Adrenal gland (tissue), 5 donors: ENCODE measurements at regions not wholly inside any gene's neighbourhood (a gene's known extent, or its start where the extent isn't known, plus 50 kb on each side); places are given as distances from the start of the nearest gene placed in this dataset.

ENCODE experiments used
- POLR2A ChIP-seq, 2 donors: fragments of 450-650 bp; IDR thresholded peaks; one replicate each; pipeline ENCODE4 v1.6.1; 2017; ENCODE audit warnings: antibody characterized with exemption in 2 of 2, mild to moderate bottlenecking in 2 of 2, moderate library complexity in 1 of 2
- TF ChIP-seq, protein P1 (sequence below), 6 experiments: fragments of 450-650 bp in 4 of 6; fragments of 200-600 bp in 2 of 6; sonication (generic) in 1 of 6; IDR thresholded peaks; 1 replicate in 5 of 6; 2 replicates in 1 of 6; pipeline versions ENCODE4 v1.5.1 to v1.8.0; 2016 to 2021; ENCODE audit warnings: antibody characterized with exemption in 6 of 6, mild to moderate bottlenecking in 2 of 6, moderate library complexity in 1 of 6
- donor health status: DM: no; HTN: no; CAD: no.

DNA sequence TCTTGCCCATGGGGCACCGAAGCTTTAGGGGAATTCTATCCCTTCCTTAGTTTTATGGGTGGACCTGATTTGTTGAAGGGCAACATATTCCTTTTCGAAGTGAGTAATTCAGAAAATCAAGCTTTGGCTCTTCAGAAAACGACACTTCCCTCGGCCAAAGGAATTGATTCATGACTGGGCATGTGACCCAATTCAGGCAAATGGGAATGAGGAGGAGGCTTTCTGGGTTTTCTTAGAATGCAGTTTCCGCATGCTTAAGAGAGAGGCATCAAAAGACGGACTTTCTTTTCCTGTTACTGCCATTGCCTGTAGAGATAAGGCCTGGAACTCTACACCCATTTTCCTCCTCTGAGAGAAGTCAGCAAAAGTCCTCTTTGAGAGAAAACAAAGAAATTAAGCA, 179.5 kb downstream of the RFPL4B start:
- TF ChIP-seq, protein P1, sequence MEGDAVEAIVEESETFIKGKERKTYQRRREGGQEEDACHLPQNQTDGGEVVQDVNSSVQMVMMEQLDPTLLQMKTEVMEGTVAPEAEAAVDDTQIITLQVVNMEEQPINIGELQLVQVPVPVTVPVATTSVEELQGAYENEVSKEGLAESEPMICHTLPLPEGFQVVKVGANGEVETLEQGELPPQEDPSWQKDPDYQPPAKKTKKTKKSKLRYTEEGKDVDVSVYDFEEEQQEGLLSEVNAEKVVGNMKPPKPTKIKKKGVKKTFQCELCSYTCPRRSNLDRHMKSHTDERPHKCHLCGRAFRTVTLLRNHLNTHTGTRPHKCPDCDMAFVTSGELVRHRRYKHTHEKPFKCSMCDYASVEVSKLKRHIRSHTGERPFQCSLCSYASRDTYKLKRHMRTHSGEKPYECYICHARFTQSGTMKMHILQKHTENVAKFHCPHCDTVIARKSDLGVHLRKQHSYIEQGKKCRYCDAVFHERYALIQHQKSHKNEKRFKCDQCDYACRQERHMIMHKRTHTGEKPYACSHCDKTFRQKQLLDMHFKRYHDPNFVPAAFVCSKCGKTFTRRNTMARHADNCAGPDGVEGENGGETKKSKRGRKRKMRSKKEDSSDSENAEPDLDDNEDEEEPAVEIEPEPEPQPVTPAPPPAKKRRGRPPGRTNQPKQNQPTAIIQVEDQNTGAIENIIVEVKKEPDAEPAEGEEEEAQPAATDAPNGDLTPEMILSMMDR (IDR thresholded peaks at IDR 0.05): no peak
- TF ChIP-seq POLR2A (IDR thresholded peaks at IDR 0.05): no peak
